OCI-LY3 (cell line): ENCODE measurements at regions not wholly inside any gene's neighbourhood (a gene's known extent, or its start where the extent isn't known, plus 50 kb on each side); places are given as distances from the start of the nearest gene placed in this dataset.

Source experiments
- CTCF ChIP-seq: fragments of 200-600, 300-600 bp; sonication (generic); IDR thresholded peaks from 2 replicates; pipeline ENCODE4 v1.5.1; 2014; ENCODE audit warnings: antibody characterized with exemption, low read length, low read depth
- EZH2phosphoT487 ChIP-seq: fragments of 200-600 bp; shearing (Covaris generic); IDR thresholded peaks from 2 replicates; pipeline ENCODE4 v1.6.1; 2018; ENCODE audit warnings: antibody characterized with exemption, mixed run types, low read depth

- TF ChIP-seq CTCF (no peak), EZH2phosphoT487 (no peak)
Measured at GRCh38 chr17:31692027-31692426, 167.0 kb downstream of the COPRS start.
